Activated CD4-positive, CD25-positive, alpha-beta regulatory T cell (primary cell): ENCODE measurements at regions not wholly inside any gene's neighbourhood (a gene's known extent, or its start where the extent isn't known, plus 50 kb on each side); places are given as distances from the start of the nearest gene placed in this dataset.
"Not testable (repeated sequence)": the region's sequence is repeated elsewhere in the genome, so short reads cannot be mapped to it uniquely, and the experiment has no call there.

Experiments used
- DNase-seq, 4 experiments: peaks; one replicate each; lab custom pipeline; 2025; lab: John Stamatoyannopoulos, UW

DNA sequence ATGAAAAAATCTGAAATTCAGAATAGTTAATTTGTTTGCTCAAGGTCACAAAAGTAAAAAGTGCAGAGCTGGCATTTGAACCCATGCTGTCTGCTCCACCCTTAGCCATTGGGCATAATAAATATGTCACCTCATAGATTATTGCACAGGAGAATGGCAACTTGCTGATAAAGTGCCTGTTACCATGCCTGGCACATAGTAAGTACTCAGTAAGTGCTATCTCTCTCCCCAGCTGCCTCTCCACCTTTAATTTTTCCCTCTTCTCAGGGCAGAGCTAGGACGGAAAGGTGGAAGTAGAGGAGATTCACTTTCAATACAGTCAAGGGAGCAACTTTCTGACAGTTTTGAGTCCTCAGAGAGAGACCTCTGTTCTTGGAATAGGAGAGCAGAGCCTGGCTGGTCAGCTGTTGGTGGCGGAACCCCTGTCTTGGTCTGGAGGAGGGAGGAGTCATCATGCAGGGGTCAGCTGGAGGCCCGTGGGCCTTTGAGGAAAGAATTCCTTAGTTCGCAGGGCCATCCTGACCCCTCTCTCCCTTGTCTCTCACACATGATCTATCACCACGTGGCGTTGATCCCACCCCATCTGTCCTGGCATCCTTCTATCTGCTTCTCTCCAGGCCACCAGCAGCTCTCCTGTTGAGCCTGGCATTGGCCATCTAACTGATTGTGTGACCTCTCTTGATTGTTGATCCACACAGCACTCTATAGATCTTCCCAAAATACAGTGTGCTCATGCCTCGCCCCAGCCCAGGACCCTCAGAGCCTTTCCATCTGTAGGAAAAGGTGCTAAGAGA lies 149.3 kb downstream of the RPLP1 start:
- DNase-seq = no peak

DNA sequence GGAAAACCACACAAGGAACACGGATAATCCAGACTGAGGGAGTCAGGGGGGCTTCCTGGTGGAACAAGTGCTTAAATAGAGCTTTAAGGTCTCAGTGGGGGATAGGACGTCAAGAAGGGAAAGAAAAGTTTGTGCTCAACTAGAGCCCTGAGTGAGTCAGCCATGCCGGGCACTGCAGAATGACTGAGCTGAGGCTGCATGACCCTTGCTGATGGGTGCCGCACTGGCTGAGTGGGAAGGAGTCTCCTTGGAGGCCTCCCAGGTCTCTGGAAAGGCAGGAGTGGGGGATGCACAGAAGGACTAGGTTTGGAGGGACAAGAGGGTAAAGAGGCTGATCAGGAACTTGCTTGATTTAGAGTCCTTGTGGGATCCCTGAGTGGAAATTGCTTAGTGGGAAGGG lies 150.3 kb downstream of the RPLP1 start:
- no peak for DNase-seq

DNA sequence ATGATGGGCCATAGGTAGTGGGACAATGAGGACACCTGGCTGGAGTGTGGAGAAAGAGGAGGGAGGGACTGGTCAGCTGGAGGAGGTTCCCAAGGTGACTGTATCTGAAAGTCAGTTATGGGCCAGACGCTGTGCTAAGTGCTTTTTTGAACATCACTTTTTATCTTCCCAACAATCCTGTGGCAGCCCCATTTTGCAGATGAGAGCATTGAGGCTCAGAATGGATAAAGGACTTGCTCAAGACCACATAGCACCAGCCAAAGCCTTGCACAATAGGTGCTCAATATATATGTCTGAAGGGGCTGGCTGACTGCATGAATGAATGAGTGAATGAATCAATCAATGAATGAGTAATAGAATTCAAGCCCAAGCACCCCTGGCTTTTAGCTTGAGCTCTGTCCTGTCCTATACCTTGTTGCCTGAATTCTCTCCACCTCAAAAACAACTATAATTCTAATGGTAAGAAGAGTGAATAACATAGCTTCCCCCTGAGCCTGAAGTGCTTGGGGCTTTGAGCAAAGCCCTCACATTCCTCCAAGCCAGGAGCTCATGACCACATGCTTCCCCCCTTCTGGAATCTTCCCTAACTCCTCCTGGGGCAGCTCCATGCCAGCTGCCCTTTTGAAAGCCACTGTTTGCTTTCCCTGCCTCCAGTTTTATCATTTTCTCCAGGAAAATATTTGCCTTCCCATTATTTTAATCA lies 150.9 kb downstream of the RPLP1 start:
- no peak for DNase-seq

DNA sequence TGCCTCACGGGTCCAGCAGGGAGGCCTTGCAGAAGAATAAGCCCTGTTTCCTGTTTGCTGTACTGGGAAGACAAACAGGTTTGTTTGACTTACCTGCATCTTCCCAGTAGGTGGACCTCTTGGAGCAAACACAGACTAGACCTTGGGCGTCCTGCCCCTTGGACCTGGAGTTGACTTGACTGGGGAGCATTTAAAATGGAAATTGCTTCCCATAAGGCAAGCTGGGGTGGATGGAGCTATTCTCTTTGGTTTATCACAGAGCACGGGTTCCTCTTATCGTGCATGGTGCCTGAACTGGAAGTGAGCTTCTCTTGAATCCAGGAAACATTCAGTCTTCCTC lies 151.4 kb downstream of the RPLP1 start:
- no peak for DNase-seq

DNA sequence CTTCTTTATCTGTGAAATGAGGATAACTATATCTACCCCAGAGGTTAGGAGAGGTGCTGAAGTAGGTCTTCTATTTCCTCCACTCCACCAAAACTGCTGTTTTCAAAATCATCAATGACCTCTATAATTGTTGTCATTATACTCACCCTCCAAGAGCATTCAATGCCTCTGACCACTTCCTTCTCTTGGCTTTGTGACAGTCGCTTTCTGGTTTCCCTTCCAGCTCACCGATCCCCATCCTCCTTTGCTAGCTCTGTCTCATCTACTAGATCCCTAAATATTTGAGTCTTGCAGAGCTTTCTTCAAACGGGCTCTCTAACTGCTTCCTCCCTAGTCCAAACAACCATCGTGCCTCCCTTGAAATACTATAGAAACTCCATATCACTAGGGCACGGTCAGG lies 153.5 kb downstream of the RPLP1 start:
- DNase-seq = no peak

DNA sequence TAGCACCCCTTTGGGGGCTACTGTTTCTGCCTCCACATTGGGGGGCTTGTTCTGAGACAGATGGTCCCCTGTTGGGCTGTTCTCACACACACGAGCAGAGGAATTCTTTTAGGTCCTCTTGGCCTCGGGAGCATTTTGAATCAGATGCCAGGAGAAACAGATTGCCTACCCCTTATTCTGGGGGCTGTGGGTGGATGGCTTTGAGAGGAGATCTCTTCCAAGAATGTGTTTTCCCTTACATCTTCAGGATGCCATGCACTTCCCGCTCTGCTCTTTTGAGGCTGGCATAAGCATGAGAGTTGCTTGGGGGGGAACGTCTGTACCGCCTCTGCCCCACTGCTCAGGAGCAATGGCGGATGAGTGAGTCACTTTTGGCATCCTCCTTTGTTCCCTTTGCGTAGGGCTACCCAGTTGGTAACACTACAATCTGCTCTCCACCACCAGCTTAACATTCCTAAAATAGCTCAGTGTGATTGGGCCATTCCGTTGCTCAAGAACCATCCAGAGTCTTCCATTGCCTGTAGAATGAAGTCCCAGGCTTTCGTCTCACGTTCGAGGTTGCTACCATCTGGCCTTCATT lies 154.4 kb downstream of the RPLP1 start:
- DNase-seq = no peak

DNA sequence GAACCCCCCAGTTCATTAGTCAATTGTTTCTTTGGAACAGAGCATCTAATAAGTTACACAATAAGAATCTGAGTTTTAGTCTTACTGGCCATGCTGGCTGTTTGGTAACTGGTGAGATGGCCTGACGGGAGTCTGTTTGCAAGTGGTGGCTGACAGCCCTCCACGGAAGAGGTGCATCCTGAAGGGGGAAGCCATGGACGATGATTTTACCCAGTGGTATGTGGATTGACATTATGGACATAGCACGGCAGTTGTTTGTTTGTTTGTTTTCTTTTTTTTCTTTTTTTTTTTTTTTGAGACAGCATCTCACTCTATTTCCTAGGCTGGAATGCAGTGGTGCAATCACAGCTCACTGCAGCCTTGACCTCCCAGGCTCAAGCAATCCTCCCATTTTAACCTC lies 156.0 kb downstream of the RPLP1 start:
- DNase-seq = no peak

DNA sequence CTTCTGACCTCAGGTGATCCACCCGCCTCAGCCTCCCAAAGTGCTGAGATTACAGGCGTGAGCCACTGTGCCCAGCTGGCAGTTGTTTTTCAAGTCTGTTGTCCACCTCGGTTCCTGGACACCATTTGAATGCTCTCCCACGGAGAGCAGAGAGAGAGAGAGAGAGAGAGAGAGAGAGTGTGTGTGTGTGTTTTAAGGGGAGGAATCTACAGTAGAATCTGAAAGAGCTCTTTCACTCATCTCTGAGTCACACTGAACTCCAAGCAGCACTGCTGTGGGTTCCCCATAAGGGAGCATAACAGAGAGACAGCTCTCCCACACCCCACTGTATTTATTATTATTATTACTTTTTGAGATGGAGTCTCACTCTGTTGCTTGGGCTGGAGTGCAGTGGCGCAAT lies 156.6 kb downstream of the RPLP1 start:
- no peak for DNase-seq

DNA sequence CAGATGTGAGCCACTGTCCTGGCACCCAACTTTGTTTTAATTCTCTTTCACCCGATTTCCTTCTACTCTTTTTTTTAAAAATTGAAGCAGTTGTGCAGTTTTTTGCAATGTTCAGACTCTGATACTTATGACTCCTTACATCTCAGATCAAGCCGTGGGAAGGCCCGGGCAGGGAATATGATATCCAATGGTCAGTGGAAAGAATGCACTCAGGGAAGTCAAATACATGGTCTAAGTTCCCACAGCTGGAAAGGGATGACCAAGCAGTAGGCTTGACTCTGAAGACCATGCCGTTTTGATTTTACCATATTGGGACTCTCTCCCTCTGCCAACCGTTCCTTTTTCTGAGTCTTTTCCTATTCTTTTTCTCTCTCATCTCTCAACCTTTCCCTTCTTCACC lies 157.2 kb downstream of the RPLP1 start:
- no peak for DNase-seq

DNA sequence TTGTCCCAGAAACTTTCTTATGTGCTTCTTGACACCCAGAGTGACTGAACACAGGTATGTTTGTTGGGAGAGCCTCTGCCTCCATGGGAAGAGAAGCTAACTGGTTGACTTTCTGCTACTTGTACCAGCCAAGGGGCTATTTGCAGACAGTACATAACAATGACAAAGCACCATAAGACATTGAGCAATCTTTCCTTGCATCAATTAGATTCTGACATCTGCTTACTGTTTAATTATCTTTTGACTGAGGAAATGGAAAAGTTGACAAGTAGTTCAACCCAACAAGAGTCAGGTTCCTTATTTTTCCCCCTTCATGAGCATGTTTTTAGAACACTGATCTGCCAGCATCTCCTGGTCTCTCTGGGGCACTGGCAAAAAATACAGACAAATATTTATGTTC lies 157.7 kb downstream of the RPLP1 start:
- no peak for DNase-seq

DNA sequence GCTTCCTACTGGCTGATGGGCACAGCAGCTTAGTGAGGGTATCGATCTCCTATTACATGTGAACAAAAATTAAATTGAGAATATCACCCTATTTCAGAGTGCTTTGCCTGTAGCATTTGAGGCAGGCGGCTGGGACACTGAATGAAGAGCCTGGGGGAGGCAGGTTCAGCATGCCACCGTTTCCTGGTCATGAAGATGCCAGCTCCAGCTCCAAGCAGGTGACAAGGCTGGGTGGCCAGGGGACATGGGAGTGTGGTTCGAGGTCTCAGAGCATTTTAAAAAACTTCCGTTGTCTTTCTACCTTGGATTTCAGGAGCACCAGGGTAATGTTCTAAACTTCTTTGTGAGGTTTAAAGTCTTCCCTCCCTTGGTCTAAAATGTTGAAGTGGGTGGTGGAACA lies 158.2 kb downstream of the RPLP1 start:
- no peak for DNase-seq

DNA sequence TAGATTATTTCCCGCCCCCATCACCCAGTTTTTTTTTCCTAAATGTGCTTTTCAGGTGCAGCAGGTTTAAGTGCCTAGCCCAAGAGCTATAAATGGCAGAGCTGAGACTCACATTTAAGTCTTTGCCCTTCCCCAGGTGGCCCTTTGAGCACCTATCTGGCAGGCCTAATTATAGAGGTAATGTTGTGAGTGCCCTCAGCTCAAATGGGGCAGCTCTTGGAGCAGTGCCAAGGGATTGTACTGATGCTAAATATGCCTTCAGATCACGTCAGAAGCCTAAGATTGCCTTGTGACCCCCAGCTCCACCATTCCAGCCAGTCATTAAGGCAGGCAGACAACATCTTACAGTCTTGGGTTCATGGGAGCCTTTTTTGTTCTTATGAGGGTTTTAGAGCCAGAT lies 159.5 kb downstream of the RPLP1 start:
- DNase-seq = no peak

DNA sequence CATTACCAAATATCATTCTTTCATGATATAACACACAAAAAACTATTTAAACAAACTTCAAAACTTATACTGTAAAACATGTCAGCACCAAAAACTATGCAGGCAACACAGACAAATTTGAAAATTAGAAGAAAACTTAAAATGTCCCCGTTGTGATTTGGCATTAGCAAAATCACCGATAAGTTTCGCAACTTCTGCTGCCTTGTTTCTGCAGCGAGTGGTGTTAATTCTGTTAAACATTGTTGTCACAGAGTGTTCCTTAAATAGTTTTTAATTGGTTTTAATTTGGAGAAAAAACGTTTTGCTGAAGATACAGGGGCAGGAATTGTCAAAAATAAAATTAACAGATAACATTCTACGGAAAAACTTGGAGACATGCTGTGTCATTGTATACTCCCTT lies 160.6 kb downstream of the RPLP1 start:
- DNase-seq = no peak

DNA sequence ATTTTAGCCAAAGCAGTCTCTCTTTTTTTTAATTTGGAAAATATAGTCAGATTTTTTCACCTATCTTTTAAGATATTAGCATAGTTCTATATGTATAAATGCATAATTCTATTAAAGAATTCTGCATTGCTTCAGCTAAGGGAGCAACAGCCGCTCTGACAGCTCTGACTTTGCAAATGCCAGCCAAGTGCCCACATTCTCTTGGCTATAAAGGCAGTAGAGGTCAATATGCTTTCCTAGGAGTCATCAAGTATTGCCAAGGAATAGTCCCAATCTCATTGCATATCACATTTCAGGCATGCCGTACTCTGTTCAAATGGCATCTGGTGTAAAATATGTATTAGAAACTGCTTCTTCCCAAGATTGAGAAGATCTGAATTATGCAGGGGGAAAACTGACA lies 161.4 kb downstream of the RPLP1 start:
- no peak for DNase-seq

DNA sequence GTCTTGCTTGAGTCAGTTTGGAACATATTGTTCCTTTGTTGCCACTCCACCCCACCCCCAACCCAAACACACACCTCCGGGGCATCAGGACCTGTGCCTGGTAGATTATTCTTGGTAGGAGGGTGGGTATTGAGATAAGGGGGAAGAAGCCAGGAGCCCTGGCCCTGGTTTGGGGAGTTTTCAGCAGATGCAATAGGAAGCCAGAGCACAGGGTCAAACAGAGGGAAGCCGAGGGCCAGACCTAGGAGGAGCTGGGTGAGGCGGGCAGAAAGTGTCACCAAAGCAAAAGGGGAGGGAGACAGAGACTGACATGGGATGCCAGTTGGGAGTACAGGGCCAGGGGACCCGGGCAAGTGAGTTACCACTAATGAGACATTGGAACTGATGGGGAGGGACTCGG lies 163.1 kb downstream of the RPLP1 start:
- DNase-seq = no peak

DNA sequence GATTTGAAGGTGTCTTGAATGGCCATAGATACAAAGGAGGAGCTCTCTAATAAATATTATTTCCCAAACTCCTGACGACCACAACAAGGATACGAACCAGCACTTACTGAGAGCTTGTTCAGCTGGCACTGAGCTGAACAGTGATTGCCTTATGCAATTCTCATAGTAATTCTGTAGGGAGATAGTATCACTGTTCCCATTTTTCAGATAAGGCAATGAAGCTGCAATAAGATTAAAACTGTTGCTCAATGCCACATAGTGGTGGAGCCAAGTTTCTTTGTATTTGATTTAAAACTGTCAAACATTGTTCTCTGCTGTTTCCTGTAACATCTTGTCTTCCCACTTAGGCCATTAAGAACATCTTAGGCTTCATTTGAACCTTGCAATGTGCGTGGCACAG lies 163.9 kb downstream of the RPLP1 start:
- no peak for DNase-seq

DNA sequence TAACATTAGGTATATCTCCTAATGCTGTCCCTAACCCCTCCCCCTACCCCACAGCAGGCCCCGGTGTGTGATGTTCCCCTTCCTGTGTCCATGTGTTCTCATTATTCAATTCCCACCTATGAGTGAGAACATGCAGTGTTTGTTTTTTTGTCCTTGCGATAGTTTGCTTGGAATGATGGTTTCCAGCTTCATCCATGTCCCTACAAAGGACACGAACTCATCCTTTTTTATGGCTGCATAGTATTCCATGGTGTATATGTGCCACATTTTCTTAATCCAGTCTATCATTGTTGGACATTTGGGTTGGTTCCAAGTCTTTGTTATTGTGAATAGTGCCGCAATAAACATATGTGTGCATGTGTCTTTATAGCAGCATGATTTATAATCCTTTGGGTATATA lies 164.5 kb downstream of the RPLP1 start:
- not testable (repeated sequence) for DNase-seq

DNA sequence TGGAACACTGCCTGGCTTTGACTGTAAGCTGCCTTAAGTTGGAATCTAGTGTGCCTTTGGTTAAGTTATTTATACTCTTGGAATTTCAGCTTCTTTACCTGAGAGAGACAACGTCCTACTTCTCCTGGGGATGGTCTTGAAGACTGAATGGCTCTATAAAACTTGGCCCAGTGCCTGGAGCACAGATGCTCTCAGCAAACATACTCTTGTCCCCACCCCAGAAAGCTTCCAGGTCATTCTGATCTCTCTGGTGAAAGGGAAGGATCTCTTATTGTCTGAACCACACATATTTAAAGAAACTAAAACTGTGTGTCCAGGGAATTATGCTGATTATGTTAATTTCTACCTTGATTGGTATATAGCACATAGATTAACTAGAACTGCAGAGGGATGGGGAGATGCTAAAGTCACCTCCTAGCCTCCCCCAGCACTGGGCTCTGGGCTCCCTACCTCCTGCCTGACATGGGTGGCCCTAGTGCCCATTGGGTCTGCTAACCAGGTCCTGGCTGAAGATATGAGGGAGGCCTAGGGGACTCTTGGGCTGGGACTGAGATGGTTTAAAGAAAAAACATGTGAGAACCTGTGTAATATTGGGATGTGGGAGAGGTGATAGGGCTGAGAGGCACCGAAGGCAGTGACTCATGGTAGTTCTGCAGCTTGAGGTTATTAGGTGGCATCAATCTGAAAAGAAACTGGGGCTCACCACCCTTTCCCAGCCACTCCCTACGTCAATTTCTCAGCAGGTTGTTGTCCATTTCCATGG lies 171.0 kb downstream of the RPLP1 start:
- DNase-seq = no peak

DNA sequence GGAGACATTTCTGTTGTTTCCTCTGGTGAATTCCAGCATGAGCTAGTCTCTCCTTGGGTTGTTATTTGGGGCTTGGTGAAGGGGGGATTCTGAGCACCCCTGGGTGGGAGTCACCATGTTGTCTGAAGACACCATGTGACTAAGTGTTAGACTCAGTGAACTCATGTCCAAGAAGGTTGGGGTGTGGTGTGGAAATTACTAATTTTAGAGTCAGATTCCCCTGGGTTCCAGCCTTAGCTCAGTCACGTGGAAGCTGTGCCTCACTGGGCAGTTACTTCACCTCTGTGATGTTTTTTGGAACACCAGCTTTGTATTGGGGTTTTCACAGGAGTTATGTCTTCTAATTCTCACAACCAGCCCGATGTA lies 171.5 kb downstream of the RPLP1 start:
- DNase-seq = no peak

DNA sequence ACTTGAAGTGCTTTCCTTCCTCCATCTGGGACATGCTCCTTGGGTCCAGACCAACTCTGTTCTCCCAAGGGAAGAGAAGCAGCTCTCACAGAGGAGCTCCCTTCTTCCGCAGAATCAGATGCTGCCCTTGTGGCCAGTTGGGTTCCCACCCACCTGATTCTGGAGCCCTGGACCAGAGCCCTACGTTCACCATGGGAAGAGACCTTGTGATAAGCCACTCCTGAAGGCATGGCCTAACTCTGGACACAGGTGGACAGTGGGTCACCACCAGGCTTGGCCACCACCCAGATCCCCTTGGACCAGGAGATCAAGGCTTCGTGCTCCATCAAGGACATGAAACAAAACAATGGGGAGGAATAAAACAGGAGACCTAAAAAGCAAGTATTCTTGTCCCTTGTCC lies 172.2 kb downstream of the RPLP1 start:
- no peak for DNase-seq

DNA sequence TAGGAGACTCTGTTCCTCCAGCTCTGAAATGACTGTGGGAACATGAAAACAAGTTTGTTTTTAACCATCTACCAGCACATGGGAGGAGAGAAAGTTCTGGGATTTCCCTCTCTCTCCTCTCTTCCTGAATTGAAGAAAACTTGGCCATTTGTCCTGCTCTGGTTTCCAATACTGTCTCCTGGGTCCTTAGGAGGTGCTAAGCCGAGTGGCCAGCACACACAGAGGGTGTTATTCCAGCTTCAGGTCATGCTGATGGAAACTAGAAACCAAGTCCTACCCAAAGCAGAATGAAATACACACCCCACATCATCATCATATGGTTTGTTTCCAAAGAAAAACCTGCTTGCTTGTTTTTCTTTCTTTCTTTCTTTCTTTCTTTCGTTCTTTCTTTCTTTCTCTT lies 172.7 kb downstream of the RPLP1 start:
- no peak for DNase-seq

DNA sequence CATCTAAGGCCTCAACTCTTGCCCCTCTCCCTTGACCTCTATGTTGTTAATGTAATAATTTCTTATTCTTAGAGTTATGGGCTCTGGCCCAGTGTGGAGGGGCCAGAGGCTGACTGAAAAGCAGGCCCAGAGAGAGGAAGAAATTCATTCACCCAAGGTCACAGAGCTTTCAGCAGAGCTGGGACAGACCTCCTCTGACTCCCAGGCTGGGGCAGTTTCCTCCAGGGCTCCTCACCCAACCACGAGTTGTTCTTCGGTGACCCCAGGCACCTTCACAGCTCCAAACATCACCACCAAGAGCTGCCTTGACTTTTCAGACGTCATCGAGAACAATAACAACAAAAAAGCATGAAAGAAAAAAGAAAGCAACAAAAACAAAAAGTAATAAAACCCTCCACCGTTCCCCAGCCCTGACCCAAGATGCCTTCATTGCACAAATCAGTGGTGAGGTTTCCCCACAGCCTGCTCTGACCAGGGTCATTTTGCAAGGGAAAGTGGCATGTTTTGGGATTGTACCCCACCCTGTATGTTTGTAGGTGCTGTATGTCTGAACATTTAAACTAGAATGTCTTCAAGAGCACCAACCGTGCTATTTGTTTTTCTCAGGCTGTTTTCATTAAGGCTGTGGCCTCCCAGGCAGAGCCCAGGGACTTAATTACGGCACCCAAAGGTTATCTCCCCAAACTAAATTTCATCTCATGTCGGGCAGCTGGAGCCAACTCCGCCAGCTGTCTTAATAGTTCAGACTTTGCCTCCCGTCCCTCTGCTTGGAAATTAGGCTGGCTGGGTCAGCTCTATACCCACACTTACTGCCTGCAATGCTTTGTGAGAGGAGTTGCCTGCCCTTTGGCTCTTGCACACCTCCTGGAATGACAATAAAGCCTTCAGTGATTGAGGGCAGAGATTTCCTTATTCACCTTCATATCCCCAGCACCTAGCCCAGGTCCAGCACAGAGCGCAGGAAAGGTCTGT lies 173.8 kb downstream of the RPLP1 start:
- no peak for DNase-seq
